Suppressor macrophage treated with lipopolysaccharide for 1 hour (primary cell): ENCODE measurements at regions not wholly inside any gene's neighbourhood (a gene's known extent, or its start where the extent isn't known, plus 50 kb on each side); places are given as distances from the start of the nearest gene placed in this dataset.

ENCODE experiments used
- DNase-seq, 3 donors: peaks; one replicate each; pipeline ENCODE4 v3.0.0-alpha.2; 2020 to 2022

GRCh38 chr2:196224756-196225155, 53.4 kb upstream of the STK17B start:
- no peak for DNase-seq

- peak in 1 of 3 donors; percentile 53 for DNase-seq
These were observed 53.8 kb upstream of the STK17B start for GRCh38 chr2:196225213-196225612.

GRCh38 chr2:196226058-196226706, 54.8 kb upstream of the STK17B start:
- no peak for DNase-seq

GRCh38 chr2:196226707-196227065, 55.3 kb upstream of the STK17B start:
- DNase-seq, result peak in 2 of 3 donors; percentile 55 to 66

- DNase-seq, result no peak
These were observed 57.6 kb upstream of the STK17B start for GRCh38 chr2:196229013-196229412.

GRCh38 chr2:196230061-196230854, 58.9 kb upstream of the STK17B start:
- DNase-seq, result no peak

DNA sequence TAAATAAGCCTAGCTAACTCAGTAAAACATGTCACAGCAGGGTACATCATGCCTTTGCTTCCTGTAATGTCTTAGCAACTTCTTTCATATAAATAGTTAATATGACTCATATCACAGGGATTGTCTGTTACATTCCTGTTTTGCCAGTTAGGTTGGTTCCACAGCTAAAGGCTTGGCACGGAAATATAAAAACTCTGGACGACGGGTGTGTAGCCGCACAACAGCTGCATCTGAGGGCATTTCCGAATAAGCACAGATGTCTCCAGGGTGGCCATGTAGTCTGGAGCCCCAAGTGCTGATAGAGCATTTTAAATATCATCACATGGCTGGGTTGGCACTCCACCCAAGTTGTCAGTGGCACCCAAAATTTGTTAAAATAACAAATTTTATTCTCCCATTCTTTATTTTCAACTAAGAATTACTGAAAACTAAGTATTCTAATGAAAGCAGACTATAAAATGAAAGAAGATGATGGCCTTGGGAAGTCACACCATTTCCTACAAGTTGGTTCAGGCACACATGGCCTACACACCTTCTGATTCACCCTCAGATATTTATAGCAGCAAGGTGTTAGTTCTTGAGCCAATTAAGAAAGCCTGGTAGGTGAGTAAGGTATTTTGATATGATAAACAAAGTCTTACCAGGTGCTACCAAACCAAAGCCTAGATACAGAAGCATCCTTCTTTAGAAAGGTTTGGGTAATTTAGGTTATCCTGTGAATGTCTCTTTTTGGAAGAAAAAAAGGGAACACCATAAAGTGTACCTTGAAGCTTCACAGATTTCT, 61.8 kb upstream of the STK17B start:
- DNase-seq, result peak in 2 of 3 donors; percentile 33 to 42

GRCh38 chr2:196233805-196234475, 62.6 kb upstream of the STK17B start:
- no peak for DNase-seq

- DNase-seq, result peak; percentile 51 to 76 (median 76)
These were observed 63.3 kb upstream of the STK17B start for GRCh38 chr2:196234672-196235071.

- DNase-seq, result no peak
These were observed 67.5 kb upstream of the STK17B start for GRCh38 chr2:196238836-196239380.

DNA sequence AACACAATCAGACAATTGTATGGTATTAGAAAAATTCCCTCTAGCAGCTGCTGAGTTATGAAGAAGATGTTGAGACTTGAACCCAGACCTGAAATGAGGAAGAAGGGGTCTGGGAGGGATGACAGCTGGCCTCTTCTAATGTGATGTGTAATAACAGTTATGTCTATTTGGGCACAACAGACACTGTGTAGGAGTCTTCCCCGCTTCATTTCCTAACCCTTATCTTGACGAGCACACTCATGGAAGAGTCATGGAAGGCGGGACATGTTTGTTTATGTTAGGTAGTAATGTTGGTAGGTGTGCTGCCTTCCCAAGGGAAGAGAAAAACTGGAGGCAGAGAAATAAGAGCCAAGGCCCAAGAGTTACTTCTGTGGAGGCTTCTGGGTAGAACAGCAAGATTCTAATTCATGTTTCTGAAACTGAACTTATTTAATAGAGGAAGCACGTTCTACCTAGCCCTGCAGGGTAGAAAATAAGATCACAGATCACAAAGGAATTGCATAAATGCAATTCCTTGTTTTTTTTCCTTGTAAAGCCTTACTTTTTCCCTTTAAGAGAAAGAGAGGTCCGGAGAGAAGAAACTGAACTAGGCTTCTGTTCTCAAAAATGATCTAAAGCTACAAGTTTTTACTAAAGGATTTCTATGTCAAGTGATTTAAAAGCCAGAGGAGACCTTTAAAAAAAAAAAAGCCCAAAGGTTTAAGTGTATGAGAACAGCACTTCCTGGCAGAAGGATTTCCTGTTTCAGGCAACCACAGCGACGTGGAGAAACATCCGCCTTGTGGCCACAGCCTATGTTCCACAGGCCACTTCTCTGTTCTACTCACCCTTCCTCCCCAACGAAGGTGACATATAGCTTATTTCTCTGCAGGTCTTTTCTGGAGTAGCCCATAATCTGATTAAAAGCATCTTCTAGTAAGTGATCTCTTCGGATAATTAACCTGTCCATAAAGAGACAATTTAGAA, 68.5 kb upstream of the STK17B start:
- DNase-seq, result peak; percentile 84 to 94 (median 90)

DNA sequence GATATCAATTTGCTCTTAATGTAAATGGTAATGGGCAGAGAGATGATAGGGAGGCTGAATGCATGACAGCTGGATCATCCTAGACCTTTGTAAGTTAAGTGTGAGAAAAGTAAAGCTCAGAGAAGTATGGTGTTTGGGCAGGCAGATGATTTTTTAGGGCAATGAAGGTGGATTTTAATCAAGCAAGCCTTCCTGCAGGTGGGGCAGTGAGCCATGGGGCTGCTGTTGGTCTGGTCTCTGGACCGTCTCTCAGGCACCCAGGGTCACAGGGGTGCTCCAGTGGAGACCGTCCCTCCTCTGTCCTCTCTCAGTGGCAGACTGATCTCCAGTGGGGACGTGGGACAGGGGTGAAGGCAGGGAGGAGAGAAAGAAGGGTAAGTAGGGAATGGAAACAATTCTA, 69.8 kb upstream of the STK17B start:
- no peak for DNase-seq

GRCh38 chr2:196242131-196242620, 70.8 kb upstream of the STK17B start:
- DNase-seq, result peak; percentile 84 to 99 (median 97)

DNA sequence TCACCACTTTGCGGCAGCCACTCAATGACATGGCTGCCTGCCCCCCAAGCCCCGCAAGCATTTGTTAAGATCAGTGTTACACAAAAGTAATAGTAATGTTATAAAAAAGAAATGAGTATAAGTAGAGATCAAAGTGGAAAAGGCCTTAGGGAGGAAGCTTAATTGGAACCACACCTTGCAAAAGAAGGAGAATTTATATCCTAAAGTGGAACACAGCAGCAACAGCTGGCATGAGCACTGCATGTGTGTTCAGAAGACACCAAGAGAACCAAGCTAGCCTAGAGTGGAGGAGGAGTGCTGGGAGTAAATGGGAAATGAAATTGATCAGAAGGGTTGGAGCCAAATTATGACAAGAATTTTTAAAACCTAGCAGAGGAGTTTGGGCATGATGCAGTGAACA, 73.1 kb upstream of the STK17B start:
- DNase-seq, result no peak

- DNase-seq, result no peak
These were observed 73.6 kb upstream of the STK17B start for GRCh38 chr2:196244966-196245365.

DNA sequence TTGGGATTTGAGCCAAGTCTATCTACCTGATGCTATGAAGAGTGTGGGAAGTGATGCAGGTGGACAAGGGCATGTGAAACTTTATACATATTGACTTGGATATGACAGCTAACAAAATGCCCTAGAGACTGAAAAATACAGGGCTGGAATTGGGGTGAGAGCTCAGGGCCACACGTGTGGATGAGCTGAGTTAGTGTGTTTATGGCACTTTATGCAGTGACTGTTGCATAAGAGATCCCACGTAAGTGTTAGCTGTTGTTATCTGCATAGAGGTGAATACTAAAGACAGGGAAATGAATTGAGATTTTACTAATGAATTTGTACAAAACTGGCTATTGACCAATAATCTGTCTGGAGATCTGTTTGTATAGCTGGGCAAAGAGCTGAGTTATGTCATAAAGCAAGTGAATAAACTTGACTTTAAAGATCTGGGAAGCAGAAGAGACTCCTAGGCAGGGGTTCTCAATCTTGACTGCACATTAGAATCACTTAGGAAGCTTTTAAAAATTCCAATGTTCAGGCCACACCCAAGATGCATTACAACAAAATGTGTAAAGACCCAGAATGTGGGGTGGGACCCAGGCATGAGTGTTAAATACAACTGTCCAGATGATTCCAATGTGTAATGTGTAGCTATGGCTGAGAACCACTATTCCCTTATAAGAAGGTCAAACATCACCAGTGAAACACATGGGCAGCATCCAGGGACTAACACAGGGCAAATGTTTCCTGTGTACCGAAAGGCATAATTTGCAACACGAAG, 74.2 kb upstream of the STK17B start:
- peak in 1 of 3 donors; percentile 36 for DNase-seq

- peak; percentile 49 to 79 (median 74) for DNase-seq
These were observed 76.0 kb upstream of the STK17B start for GRCh38 chr2:196247114-196247975.

- no peak for DNase-seq
These were observed 76.5 kb upstream of the STK17B start for GRCh38 chr2:196247976-196248280.

GRCh38 chr2:196248467-196249094, 77.2 kb upstream of the STK17B start:
- no peak for DNase-seq
